ENCODE measurements at regions not wholly inside any gene's neighbourhood (a gene's known extent, or its start where the extent isn't known, plus 50 kb on each side); places are given as distances from the start of the nearest gene placed in this dataset.

- no peak for TF ChIP-seq EZH2phosphoT487 (IDR thresholded peaks at IDR 0.05; ENCODE audit: borderline replicate concordance, low read length)
- no peak for TF ChIP-seq CTCF (IDR thresholded peaks at IDR 0.05; ENCODE audit: low read depth, low read length, poor library complexity, severe bottlenecking)
Observed at GRCh38 chr16:63581570-63581969, 1540.3 kb downstream of the CDH11 start.

Measured in DOHH2 (cell line).